ENCODE measurements at regions not wholly inside any gene's neighbourhood (a gene's known extent, or its start where the extent isn't known, plus 50 kb on each side); places are given as distances from the start of the nearest gene placed in this dataset.

DNA sequence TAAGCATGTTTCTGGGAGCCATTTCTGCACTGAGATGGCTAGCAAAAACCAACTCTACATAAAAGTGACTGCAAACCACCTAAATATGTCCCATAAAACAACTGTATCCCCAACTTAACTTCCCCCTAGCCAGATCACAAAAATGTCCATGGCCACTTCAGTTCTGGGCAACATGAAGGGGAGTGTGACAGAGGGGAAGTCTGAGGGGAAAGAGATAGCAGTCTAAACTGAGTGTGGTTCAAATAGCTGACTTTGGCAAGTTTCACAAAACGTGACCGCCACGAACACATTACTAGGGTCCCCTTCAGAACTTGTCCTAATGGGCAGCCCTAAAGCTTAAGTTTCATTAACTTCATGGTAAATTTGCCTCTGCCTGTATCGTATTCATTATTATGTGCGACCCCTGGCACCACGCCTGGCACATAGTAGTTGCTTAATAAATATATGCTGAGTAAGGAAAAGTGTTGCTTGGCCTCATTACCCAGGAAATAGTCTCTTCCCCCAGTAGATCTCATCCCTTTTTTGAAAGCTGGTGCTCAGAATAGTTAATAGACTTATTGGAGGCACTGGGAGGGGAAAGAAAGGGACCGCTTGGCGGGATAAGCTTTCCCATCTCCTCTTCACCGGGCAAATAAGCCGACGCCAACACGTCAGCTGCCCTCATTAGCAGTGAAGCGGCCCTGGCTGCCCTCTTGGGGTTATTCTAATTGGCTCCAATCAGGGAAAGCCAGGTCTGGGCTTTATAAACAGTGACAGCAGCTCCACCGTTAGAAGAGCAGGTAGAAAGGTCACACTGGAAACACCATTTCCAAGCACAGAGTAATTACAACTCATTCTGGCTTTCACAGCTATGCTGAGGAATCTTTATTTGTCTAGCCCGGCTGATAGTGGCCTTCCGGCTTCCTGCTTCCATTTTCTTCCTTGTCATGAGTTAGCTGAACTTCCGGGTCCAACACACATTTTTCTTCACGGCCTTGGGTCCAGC, 122.1 kb downstream of the LRIG2 start:
- TF ChIP-seq, protein P1, sequence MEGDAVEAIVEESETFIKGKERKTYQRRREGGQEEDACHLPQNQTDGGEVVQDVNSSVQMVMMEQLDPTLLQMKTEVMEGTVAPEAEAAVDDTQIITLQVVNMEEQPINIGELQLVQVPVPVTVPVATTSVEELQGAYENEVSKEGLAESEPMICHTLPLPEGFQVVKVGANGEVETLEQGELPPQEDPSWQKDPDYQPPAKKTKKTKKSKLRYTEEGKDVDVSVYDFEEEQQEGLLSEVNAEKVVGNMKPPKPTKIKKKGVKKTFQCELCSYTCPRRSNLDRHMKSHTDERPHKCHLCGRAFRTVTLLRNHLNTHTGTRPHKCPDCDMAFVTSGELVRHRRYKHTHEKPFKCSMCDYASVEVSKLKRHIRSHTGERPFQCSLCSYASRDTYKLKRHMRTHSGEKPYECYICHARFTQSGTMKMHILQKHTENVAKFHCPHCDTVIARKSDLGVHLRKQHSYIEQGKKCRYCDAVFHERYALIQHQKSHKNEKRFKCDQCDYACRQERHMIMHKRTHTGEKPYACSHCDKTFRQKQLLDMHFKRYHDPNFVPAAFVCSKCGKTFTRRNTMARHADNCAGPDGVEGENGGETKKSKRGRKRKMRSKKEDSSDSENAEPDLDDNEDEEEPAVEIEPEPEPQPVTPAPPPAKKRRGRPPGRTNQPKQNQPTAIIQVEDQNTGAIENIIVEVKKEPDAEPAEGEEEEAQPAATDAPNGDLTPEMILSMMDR (IDR thresholded peaks at IDR 0.05; ENCODE audit: extremely low read depth, insufficient read depth, missing control alignments) = no peak
- DNase-seq (ENCODE audit: low spot score) = no peak
- in situ Hi-C loops (cut with MboI; ENCODE audit: low pct_unique_long_range_greater_than_20kb, low sequenced_read_pairs, unreplicated experiment) = no loop called here

DNA sequence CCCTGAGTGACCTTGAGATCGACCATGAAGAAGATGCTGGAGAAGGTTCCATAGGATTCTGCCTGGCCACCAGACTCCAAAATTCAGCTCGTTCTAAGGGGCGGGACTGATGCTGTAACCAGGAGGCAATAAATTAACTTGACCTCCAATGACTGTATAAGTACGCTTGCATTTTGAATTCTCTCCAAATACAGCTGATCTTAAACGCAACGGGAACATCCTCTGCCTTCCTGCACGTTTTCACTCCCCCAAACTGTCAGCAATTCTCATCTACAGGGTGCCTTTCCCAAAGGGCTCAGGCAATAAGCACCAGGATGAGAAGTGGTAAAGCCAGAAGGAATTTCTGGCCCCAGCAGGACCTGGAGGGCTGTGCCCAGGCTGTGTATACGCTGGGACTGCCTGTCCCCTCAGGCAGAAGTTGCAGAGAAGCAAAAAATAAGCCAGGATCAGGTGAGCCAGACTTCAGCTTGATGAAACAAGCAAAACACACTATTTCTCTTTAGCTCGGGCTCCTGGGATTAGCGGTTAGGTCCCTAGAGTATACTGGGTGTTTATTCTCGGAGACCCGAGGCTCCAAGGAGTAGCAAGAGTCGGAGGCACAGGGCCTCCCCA, 124.8 kb downstream of the LRIG2 start:
- in situ Hi-C loops (cut with MboI; ENCODE audit: low pct_unique_long_range_greater_than_20kb, low sequenced_read_pairs, unreplicated experiment) = no loop called here

DNA sequence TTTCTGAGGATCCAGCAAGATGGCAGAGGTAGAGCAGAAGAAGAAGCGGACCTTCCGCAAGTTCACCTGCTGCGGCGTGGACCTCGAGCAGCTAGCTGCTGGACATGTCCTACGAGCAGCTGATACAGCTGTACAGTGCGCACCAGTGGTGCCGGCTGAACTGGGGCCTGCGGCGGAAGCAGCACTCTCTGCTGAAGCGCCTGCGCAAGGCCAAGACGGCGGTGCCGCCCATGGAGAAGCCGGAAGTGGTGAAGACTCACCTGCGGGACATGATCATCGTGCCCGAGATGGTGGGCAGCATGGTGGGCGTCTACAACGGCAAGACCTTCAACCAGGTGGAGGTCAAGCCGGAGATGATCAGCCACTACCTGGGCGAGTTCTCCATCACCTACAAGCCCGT, 125.8 kb downstream of the LRIG2 start:
- in situ Hi-C loops (cut with MboI; ENCODE audit: low pct_unique_long_range_greater_than_20kb, low sequenced_read_pairs, unreplicated experiment) = no loop called here
- no peak for DNase-seq (ENCODE audit: low spot score)
- TF ChIP-seq, protein P1 (IDR thresholded peaks at IDR 0.05; ENCODE audit: extremely low read depth, insufficient read depth, missing control alignments) = no peak

More for the DNA sequence above, 124.8 kb downstream of the LRIG2 start:
- no peak for DNase-seq (ENCODE audit: low spot score)
- TF ChIP-seq, protein P1 (IDR thresholded peaks at IDR 0.05; ENCODE audit: extremely low read depth, insufficient read depth, missing control alignments) = no peak

DNA sequence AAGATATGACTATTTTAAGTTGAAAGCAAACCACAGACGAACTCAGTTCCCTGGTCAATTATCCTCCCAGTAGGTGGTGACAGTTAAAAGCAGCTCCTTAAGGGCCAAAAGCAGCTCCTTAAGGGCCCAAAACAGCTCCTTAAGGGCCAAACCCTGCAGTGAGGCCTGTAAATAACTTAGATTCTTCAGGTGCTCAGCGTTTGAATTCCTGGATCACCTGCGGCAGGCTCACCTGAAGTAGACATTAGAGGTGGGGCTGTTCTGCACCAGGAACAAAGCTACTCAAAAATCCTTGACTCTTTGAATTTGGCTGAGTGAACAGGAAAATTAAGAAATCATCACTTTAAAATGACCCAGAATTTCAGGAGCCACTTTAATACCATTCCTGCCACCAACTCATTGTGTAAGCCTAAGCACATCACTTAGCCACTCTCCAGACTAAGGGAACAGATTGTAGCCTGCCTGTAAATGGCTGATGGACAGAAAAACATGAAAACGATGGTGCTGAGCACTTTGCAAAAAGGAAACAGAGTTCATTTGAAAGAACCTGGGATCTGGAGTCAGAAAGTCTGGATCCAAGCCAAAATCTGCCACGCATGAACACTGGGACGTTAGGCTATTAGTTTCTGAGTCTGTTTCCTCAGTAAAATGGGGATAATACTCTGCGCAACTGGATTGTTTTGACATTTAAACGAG, 126.9 kb downstream of the LRIG2 start:
- TF ChIP-seq, protein P1 (IDR thresholded peaks at IDR 0.05; ENCODE audit: extremely low read depth, insufficient read depth, missing control alignments) = no peak
- in situ Hi-C loops (cut with MboI; ENCODE audit: low pct_unique_long_range_greater_than_20kb, low sequenced_read_pairs, unreplicated experiment) = no loop called here
- no peak for DNase-seq (ENCODE audit: low spot score)

DNA sequence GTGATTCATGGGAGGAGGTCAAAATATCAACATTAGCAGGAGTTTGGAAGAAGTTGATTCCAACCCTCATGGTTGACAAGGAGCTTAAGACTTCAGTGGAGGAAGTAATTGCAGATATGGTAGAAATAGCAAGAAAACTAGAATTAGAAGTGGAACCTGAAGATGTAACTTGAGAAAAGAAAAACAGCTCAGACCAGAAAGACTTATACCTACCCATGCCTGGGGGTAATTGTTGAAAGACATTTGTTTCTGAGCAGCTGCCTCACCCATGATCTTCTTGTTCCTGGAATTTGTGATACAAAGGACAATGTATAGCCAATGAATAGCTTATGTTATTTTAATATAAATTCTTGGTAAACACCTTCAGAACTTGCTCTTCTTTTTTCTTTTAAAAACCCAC, 128.6 kb downstream of the LRIG2 start:
- in situ Hi-C loops (cut with MboI; ENCODE audit: low pct_unique_long_range_greater_than_20kb, low sequenced_read_pairs, unreplicated experiment) = no loop called here
- DNase-seq (ENCODE audit: low spot score) = no peak
- TF ChIP-seq, protein P1 (IDR thresholded peaks at IDR 0.05; ENCODE audit: extremely low read depth, insufficient read depth, missing control alignments) = no peak

DNA sequence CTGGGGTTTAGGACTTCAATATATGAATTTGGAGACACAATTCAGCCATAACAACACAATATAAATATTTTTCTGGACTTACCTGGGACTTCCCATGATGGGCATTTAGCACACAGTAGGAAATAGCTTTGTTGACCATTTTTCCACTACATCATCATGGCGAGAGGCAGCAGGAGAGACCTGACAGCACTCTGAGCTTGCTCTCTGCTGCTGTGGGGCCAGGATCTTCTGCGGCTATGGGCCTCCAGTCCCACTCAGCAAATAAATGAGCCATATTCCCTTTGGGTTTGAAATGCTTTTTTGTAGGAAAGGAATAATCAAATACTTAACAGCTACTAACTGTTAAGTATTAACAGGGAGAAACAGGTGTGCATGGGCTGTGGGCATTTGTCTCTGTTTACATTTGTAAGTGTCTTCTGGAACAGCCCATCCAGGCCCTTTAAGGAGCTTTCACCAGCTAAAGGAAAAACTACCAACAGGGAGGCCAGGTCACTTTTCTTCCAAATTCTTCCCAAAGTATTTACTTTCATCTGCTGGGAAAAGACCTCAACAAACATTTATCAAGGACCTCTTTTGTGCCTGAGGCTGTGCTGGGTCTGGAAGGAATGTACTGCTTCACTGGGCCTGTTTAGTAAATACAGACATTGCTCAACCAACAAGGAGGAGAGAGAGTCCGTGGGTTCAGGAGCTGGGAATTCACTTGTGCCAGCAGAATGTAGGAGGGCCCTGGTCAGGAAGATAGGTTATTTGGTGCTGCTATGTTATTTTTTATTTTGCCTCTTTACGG, 133.2 kb downstream of the LRIG2 start:
- no peak for DNase-seq (ENCODE audit: low spot score)
- in situ Hi-C loops (cut with MboI; ENCODE audit: low pct_unique_long_range_greater_than_20kb, low sequenced_read_pairs, unreplicated experiment) = no loop called here
- TF ChIP-seq, protein P1 (IDR thresholded peaks at IDR 0.05; ENCODE audit: extremely low read depth, insufficient read depth, missing control alignments) = no peak

Data from GM13977 (cell line).